CD14-positive monocyte (primary cell): ENCODE measurements at regions not wholly inside any gene's neighbourhood (a gene's known extent, or its start where the extent isn't known, plus 50 kb on each side); places are given as distances from the start of the nearest gene placed in this dataset.

Experiments used
- DNase-seq, 3 donors: peaks; one replicate each; pipeline ENCODE4 v3.0.0-alpha.2; 2011 to 2022
- H2AFZ ChIP-seq: 2 replicates; pipeline ENCODE4 v1.6.0; 2012; ENCODE audit warnings: mild to moderate bottlenecking, low read depth, low read length, inconsistent platforms; ENCODE audit not compliant: insufficient read depth, poor library complexity, severe bottlenecking
- H3K27ac ChIP-seq, 2 donors: 1 replicate in 1 of 2; 2 replicates in 1 of 2; pipeline ENCODE4 v1.5.1; 2012 to 2013; ENCODE audit warnings: low read length in 2 of 2, control low read depth in 1 of 2, inconsistent platforms in 1 of 2, low read depth in 1 of 2, mild to moderate bottlenecking in 1 of 2
- H3K27me3 ChIP-seq, 2 donors: one replicate each; pipeline versions ENCODE4 v1.6.0 to v1.6.1; 2011 to 2013; ENCODE audit warnings: low read length in 2 of 2; ENCODE audit not compliant: control insufficient read depth in 2 of 2, insufficient read depth in 2 of 2
- H3K36me3 ChIP-seq, 2 donors: replicated peaks in 1 of 2; 1 replicate in 1 of 2; 2 replicates in 1 of 2; pipeline versions ENCODE4 v1.5.1 to v1.6.1; 2012 to 2013; ENCODE audit warnings: low read length in 2 of 2, control low read depth in 1 of 2, inconsistent platforms in 1 of 2, mild to moderate bottlenecking in 1 of 2; ENCODE audit not compliant: insufficient read depth in 2 of 2, control insufficient read depth in 1 of 2
- H3K4me1 ChIP-seq, 2 donors: 1 replicate in 1 of 2; 2 replicates in 1 of 2; pipeline versions ENCODE4 v1.5.1 to v1.6.1; 2012 to 2013; ENCODE audit warnings: low read length in 2 of 2, control low read depth in 1 of 2, inconsistent platforms in 1 of 2, mild to moderate bottlenecking in 1 of 2, moderate library complexity in 1 of 2; ENCODE audit not compliant: insufficient read depth in 2 of 2, control insufficient read depth in 1 of 2
- H3K4me2 ChIP-seq: replicated peaks from 2 replicates; pipeline ENCODE3; 2012; ENCODE audit warnings: low read length, moderate library complexity, mild to moderate bottlenecking; ENCODE audit not compliant: poor library complexity, severe bottlenecking; ENCODE audit errors: extremely low read depth
- H3K4me3 ChIP-seq, 3 experiments: fragments of 200-600 bp in 1 of 3; sonication (generic) in 1 of 3; replicated peaks in 1 of 3; 1 replicate in 2 of 3; 2 replicates in 1 of 3; pipeline ENCODE4 v1.5.1; 2011 to 2013; ENCODE audit warnings: low read length in 3 of 3, mild to moderate bottlenecking in 3 of 3, control low read depth in 2 of 3, low read depth in 2 of 3, inconsistent platforms in 1 of 3, moderate library complexity in 1 of 3
- H3K79me2 ChIP-seq: 2 replicates; pipeline ENCODE4 v1.6.0; 2012; ENCODE audit warnings: mild to moderate bottlenecking, control low read depth, inconsistent platforms, low read length, moderate library complexity; ENCODE audit not compliant: insufficient read depth
- H3K9ac ChIP-seq: 2 replicates; pipeline ENCODE4 v1.6.0; 2017; ENCODE audit warnings: low read length, mild to moderate bottlenecking; ENCODE audit not compliant: insufficient read depth, poor library complexity, severe bottlenecking
- H3K9me3 ChIP-seq, 2 donors: replicated peaks in 1 of 2; 1 replicate in 1 of 2; 2 replicates in 1 of 2; pipeline versions ENCODE4 v1.5.1 to v1.6.1; 2012 to 2013; ENCODE audit warnings: low read length in 2 of 2, control low read depth in 1 of 2; ENCODE audit not compliant: control insufficient read depth in 1 of 2, insufficient read depth in 1 of 2
- H4K20me1 ChIP-seq: 2 replicates; pipeline ENCODE4 v1.6.0; 2012; ENCODE audit warnings: mild to moderate bottlenecking, low read length, control low read depth, moderate library complexity; ENCODE audit not compliant: insufficient read depth
- H3K27ac Mint-ChIP-seq, 7 donors: one replicate each; pipeline ENCODE4 v1.8.0; 2020; ENCODE audit warnings: mild to moderate bottlenecking in 7 of 7, mixed read lengths in 7 of 7, moderate library complexity in 6 of 7, inconsistent platforms in 2 of 7
- H3K27me3 Mint-ChIP-seq, 3 donors: one replicate each; pipeline ENCODE4 v1.8.0; 2021 to 2022; ENCODE audit warnings: low read depth in 3 of 3, mild to moderate bottlenecking in 3 of 3, mixed read lengths in 3 of 3, moderate library complexity in 3 of 3, inconsistent platforms in 1 of 3
- H3K36me3 Mint-ChIP-seq, 2 donors: one replicate each; pipeline ENCODE4 v1.8.0; 2020; ENCODE audit warnings: mixed read lengths in 2 of 2, inconsistent platforms in 1 of 2, mild to moderate bottlenecking in 1 of 2
- H3K4me1 Mint-ChIP-seq: one replicate; pipeline ENCODE4 v1.8.0; 2020; ENCODE audit warnings: mild to moderate bottlenecking, mixed read lengths
- H3K4me3 Mint-ChIP-seq, 2 donors: one replicate each; pipeline ENCODE4 v1.8.0; 2020; ENCODE audit warnings: mild to moderate bottlenecking in 2 of 2, mixed read lengths in 2 of 2, moderate library complexity in 1 of 2
- H3K9me3 Mint-ChIP-seq, 7 donors: one replicate each; pipeline ENCODE4 v1.8.0; 2020 to 2022; ENCODE audit warnings: mixed read lengths in 7 of 7, mild to moderate bottlenecking in 6 of 7, moderate library complexity in 6 of 7, inconsistent platforms in 2 of 7
- CTCF ChIP-seq: fragments of 200-600 bp; IDR thresholded peaks from one replicate; pipeline ENCODE4 v1.8.0; 2022; ENCODE audit warnings: antibody characterized with exemption, mild to moderate bottlenecking
- WGBS: methylation state at CpG from one replicate; pipeline ENCODE4 v1.1.5; 2013; ENCODE audit warnings: missing lambda C conversion rate; ENCODE audit not compliant: insufficient coverage; 5-methylcytosine and 5-hydroxymethylcytosine counted together
- intact Hi-C, 2 donors: fragments of 100-400 bp; cut with micrococcal nuclease; formaldehyde crosslinking; loops; one replicate each; pipeline versions ENCODE4 v1.15.0 to v1.15.1; 2023

GRCh38 chr2:176753752-176754474 is 458.7 kb upstream of the HNRNPA3 start:
- H3K4me1 ChIP-seq = no peaks in the 10 kb centered on the region
- 75% methylated on average over 2 of the region's 2 CpGs for WGBS
- no peak overlapping the region for H2AFZ ChIP-seq
- H3K27me3 ChIP-seq = peaks cover 0 to 3% of the 10 kb centered on the region in 2 donors
- peaks cover 0 to 3% (median 2%) of the 10 kb centered on the region in 3 donors for H3K27me3 Mint-ChIP-seq
- H3K4me3 Mint-ChIP-seq = no peak overlapping the region
- no peak overlapping the region for H3K4me3 ChIP-seq
- H3K79me2 ChIP-seq = no peaks in the 10 kb centered on the region
- no peak overlapping the region for H3K9ac ChIP-seq
- peak overlapping the region in 1 of 7 donors; percentile 32 for H3K27ac Mint-ChIP-seq
- H3K36me3 ChIP-seq = no peaks in the 10 kb centered on the region
- no peak overlapping the region for H3K27ac ChIP-seq
- DNase-seq = peak in 2 of 3 donors; percentile 4 to 8
- H3K9me3 Mint-ChIP-seq = no peaks in the 10 kb centered on the region
- no peaks in the 10 kb centered on the region for H4K20me1 ChIP-seq
- intact Hi-C loops = no loop called here
- no peaks in the 10 kb centered on the region for H3K9me3 ChIP-seq
- no peaks in the 10 kb centered on the region for H3K36me3 Mint-ChIP-seq
- H3K4me1 Mint-ChIP-seq = peaks cover 8% of the 10 kb centered on the region
- H3K4me2 ChIP-seq = no peak overlapping the region
- no peak for TF ChIP-seq CTCF

- H3K4me2 ChIP-seq = no peak overlapping the region
- Mint-ChIP-seq H3K27ac (no peak overlapping the region), H3K4me3 (no peak overlapping the region), H3K36me3 (no peaks in the 10 kb centered on the region), H3K4me1 (peaks cover 8% of the 10 kb centered on the region), H3K9me3 (peaks cover 0 to 3% (median 0%) of the 10 kb centered on the region in 7 donors), H3K27me3 (peaks cover 0 to 3% (median 2%) of the 10 kb centered on the region in 3 donors)
- no peaks in the 10 kb centered on the region for H3K4me1 ChIP-seq
- no peak overlapping the region for H2AFZ ChIP-seq
- H3K36me3 ChIP-seq = no peaks in the 10 kb centered on the region
- DNase-seq = no peak
- H4K20me1 ChIP-seq = no peaks in the 10 kb centered on the region
- no peak overlapping the region for H3K9ac ChIP-seq
- H3K27me3 ChIP-seq = peaks cover 0 to 4% of the 10 kb centered on the region in 2 donors
- no peak for TF ChIP-seq CTCF
- intact Hi-C loops = no loop called here
- no peak overlapping the region for H3K4me3 ChIP-seq
- no peaks in the 10 kb centered on the region for H3K79me2 ChIP-seq
- no peak overlapping the region for H3K27ac ChIP-seq
- no peaks in the 10 kb centered on the region for H3K9me3 ChIP-seq
- no CpG with 5 or more reads among the region's 4 CpGs for WGBS
Observed at GRCh38 chr2:176755537-176756135, 457.0 kb upstream of the HNRNPA3 start.
